ENCODE measurements at regions not wholly inside any gene's neighbourhood (a gene's known extent, or its start where the extent isn't known, plus 50 kb on each side); places are given as distances from the start of the nearest gene placed in this dataset.
A peak's percentile ranks its signal among the peaks of the same experiment; 100 is the strongest.

GRCh38 chr6:146962329-146962728 lies 241.9 kb upstream of the STXBP5 start:
- no peak overlapping the region for H3K4me3 Mint-ChIP-seq (ENCODE audit: unreplicated experiment)
- CTCF ChIA-PET, result interaction anchor here (0.9 kb wide), 1 partner anchor 60 kb away, joined by 5 read pairs; no protein-coding TSS in a partner anchor
- TF ChIP-seq CTCF (IDR thresholded peaks at IDR 0.05; ENCODE audit: unreplicated experiment), result no peak
- peaks cover 14% of the 10 kb centered on the region for H3K9me3 Mint-ChIP-seq (ENCODE audit: unreplicated experiment)
- peaks cover 4% of the 10 kb centered on the region for H3K4me1 Mint-ChIP-seq (ENCODE audit: insufficient read depth, unreplicated experiment)
- BruUV-seq (replicated peaks), result no TSS peak
- intact Hi-C loops (cut with micrococcal nuclease), result no loop called here
- no peaks in the 10 kb centered on the region for H3K27me3 Mint-ChIP-seq (ENCODE audit: insufficient read depth, unreplicated experiment)
- POLR2A ChIA-PET, result interaction anchor here (1.5 to 1.7 kb wide), 2 partner anchors 14 to 192 kb away, joined by 3 read pairs; no protein-coding TSS in a partner anchor
- no peaks in the 10 kb centered on the region for H3K36me3 Mint-ChIP-seq (ENCODE audit: insufficient read depth, unreplicated experiment)
- DNase-seq (ENCODE audit: unreplicated experiment), result no peak
- no peak overlapping the region for H3K27ac Mint-ChIP-seq (ENCODE audit: low read depth, unreplicated experiment)

- TF ChIP-seq CTCF (IDR thresholded peaks at IDR 0.05; ENCODE audit: unreplicated experiment), result no peak
- Mint-ChIP-seq H3K27me3 (ENCODE audit: insufficient read depth, unreplicated experiment) (no peaks in the 10 kb centered on the region), H3K4me3 (ENCODE audit: unreplicated experiment) (no peak overlapping the region), H3K36me3 (ENCODE audit: insufficient read depth, unreplicated experiment) (no peaks in the 10 kb centered on the region), H3K27ac (ENCODE audit: low read depth, unreplicated experiment) (no peak overlapping the region), H3K9me3 (ENCODE audit: unreplicated experiment) (peaks cover 14% of the 10 kb centered on the region), H3K4me1 (ENCODE audit: insufficient read depth, unreplicated experiment) (peaks cover 9% of the 10 kb centered on the region)
- POLR2A ChIA-PET, result interaction anchor here (0.6 kb wide), 1 partner anchor 503 kb away, joined by 3 read pairs; no protein-coding TSS in a partner anchor
- intact Hi-C loops (cut with micrococcal nuclease), result no loop called here
- DNase-seq (ENCODE audit: unreplicated experiment), result no peak
- no TSS peak for BruUV-seq (replicated peaks)
- CTCF ChIA-PET, result no interaction called here
These were observed 239.0 kb upstream of the STXBP5 start for GRCh38 chr6:146965110-146965689.

- no peaks in the 10 kb centered on the region for H3K36me3 Mint-ChIP-seq (ENCODE audit: insufficient read depth, unreplicated experiment)
- DNase-seq (ENCODE audit: unreplicated experiment), result peak; percentile 91
- no peak overlapping the region for H3K4me3 Mint-ChIP-seq (ENCODE audit: unreplicated experiment)
- no peak for TF ChIP-seq CTCF (IDR thresholded peaks at IDR 0.05; ENCODE audit: unreplicated experiment)
- H3K27ac Mint-ChIP-seq (ENCODE audit: low read depth, unreplicated experiment), result peak overlapping the region; percentile 54
- CTCF ChIA-PET, result interaction anchor here (0.7 kb wide), 1 partner anchor 10 kb away, joined by 3 read pairs; no protein-coding TSS in a partner anchor
- H3K4me1 Mint-ChIP-seq (ENCODE audit: insufficient read depth, unreplicated experiment), result peaks cover 13% of the 10 kb centered on the region
- H3K9me3 Mint-ChIP-seq (ENCODE audit: unreplicated experiment), result peaks cover 14% of the 10 kb centered on the region
- intact Hi-C loops (cut with micrococcal nuclease), result loop anchor here (2.0 kb wide), 1 partner anchor 53 kb away; no protein-coding TSS in a partner anchor
- no TSS peak for BruUV-seq (replicated peaks)
- no peaks in the 10 kb centered on the region for H3K27me3 Mint-ChIP-seq (ENCODE audit: insufficient read depth, unreplicated experiment)
- POLR2A ChIA-PET, result interaction anchor here (0.6 to 1.4 kb wide), 9 partner anchors 10 to 238 kb away, joined by 3 to 6 read pairs (median 3); no protein-coding TSS in a partner anchor
These were observed 236.0 kb upstream of the STXBP5 start for GRCh38 chr6:146968041-146968760.

GRCh38 chr6:146972546-146972945 lies 231.7 kb upstream of the STXBP5 start:
- no peak overlapping the region for H3K27ac Mint-ChIP-seq (ENCODE audit: low read depth, unreplicated experiment)
- H3K4me1 Mint-ChIP-seq (ENCODE audit: insufficient read depth, unreplicated experiment), result peaks cover 7% of the 10 kb centered on the region
- no peak overlapping the region for H3K4me3 Mint-ChIP-seq (ENCODE audit: unreplicated experiment)
- CTCF ChIA-PET, result no interaction called here
- intact Hi-C loops (cut with micrococcal nuclease), result no loop called here
- H3K36me3 Mint-ChIP-seq (ENCODE audit: insufficient read depth, unreplicated experiment), result no peaks in the 10 kb centered on the region
- TF ChIP-seq CTCF (IDR thresholded peaks at IDR 0.05; ENCODE audit: unreplicated experiment), result no peak
- POLR2A ChIA-PET, result no interaction called here
- no peaks in the 10 kb centered on the region for H3K27me3 Mint-ChIP-seq (ENCODE audit: insufficient read depth, unreplicated experiment)
- DNase-seq (ENCODE audit: unreplicated experiment), result no peak
- BruUV-seq (replicated peaks), result no TSS peak
- no peaks in the 10 kb centered on the region for H3K9me3 Mint-ChIP-seq (ENCODE audit: unreplicated experiment)

All from MCF 10A (cell line).